Gastrocnemius medialis (tissue), 4 donors: ENCODE measurements at regions not wholly inside any gene's neighbourhood (a gene's known extent, or its start where the extent isn't known, plus 50 kb on each side); places are given as distances from the start of the nearest gene placed in this dataset.

Experiments used
- ATAC-seq, 2 donors: fragments of 150-250 bp; one replicate each; pipeline ENCODE4 v1.9.1; 2016
- DNase-seq, 2 donors: peaks; one replicate each; pipeline ENCODE4 v3.0.0-alpha.2; 2019
- H3K27ac ChIP-seq, 4 donors: fragments of 200-600 bp; sonication (generic); 1 replicate in 1 of 4; 2 replicates in 3 of 4; pipeline ENCODE4 v1.5.1; 2016 to 2018; ENCODE audit warnings: mild to moderate bottlenecking in 2 of 4, moderate library complexity in 1 of 4
- H3K27me3 ChIP-seq, 3 donors: fragments of 200-600 bp; sonication (generic) in 2 of 3; 1 replicate in 1 of 3; 2 replicates in 2 of 3; pipeline versions ENCODE4 v1.5.1 to v1.6.0; 2016 to 2019; ENCODE audit warnings: mild to moderate bottlenecking in 1 of 3, moderate library complexity in 1 of 3
- H3K36me3 ChIP-seq, 2 donors: fragments of 200-600 bp; sonication (generic) in 1 of 2; one replicate each; pipeline ENCODE4 v1.5.1; 2017 to 2018
- H3K4me1 ChIP-seq, 2 donors: fragments of 200-600 bp; sonication (generic) in 1 of 2; one replicate each; pipeline ENCODE4 v1.5.1; 2016 to 2017; ENCODE audit warnings: mild to moderate bottlenecking in 2 of 2
- H3K4me3 ChIP-seq, 4 donors: fragments of 200-600 bp; sonication (generic) in 3 of 4; 1 replicate in 1 of 4; 2 replicates in 3 of 4; pipeline ENCODE4 v1.5.1; 2016 to 2019; ENCODE audit warnings: mild to moderate bottlenecking in 2 of 4
- H3K9me3 ChIP-seq, 3 donors: fragments of 200-600 bp; sonication (generic) in 2 of 3; 1 replicate in 1 of 3; 2 replicates in 2 of 3; pipeline ENCODE4 v1.5.1; 2016 to 2019
- POLR2A ChIP-seq, 2 donors: fragments of 450-650 bp; IDR thresholded peaks; one replicate each; pipeline ENCODE4 v1.6.1; 2017; ENCODE audit warnings: antibody characterized with exemption in 2 of 2, mild to moderate bottlenecking in 2 of 2, moderate library complexity in 2 of 2
- in situ Hi-C, 4 donors: fragments of 200-750 bp; cut with MboI; loops; one replicate each; pipeline versions ENCODE4 v1.15.0 to v1.8.0; 2017; ENCODE audit warnings: low sequenced_read_pairs in 4 of 4
- intact Hi-C: fragments of 100-400 bp; cut with DNase I; formaldehyde crosslinking; loops from one replicate; pipeline ENCODE4 v1.15.1; 2023; ENCODE audit warnings: low total_unique reads
- TF ChIP-seq, protein P1 (sequence below), 5 experiments: fragments of 450-650 bp in 3 of 5; fragments of 200-600 bp in 2 of 5; sonication (generic) in 2 of 5; IDR thresholded peaks in 4 of 5; conservative IDR thresholded peaks in 1 of 5; 1 replicate in 4 of 5; 2 replicates in 1 of 5; pipeline ENCODE4 v1.5.1; 2016 to 2019; ENCODE audit warnings: antibody characterized with exemption in 5 of 5, mild to moderate bottlenecking in 3 of 5, moderate library complexity in 3 of 5

DNA sequence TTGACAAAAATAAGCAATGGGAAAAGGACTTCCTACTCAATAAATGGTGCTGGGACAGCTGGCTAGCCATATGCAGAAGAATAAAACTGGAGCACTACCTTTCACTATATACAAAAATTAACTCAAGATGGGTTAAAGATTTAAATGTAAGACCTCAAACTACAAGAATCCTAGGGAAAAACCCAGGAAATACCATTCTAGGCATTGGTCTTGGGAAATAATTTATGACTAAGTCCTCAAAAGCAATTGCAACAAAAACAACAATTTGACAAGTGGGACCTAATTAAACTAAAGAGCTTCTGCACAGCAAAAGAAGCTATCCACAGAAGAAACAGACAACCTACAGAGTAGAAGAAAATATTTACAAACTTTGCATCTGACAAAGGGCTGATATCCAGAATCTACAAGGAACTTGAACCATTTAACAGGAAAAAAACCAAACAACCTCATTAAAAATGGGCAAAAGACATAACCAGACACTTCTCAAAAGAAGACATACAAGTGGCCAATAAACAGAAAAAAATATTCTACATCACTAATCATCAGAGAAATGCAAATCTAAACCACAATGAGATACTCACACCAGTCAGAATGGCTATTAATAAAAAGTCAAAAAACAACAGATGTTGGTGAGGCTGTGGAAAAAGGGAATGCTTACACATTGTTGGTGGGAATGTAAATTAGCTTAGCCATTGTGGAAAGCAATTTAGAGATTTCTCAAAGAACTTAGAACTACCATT, 75.2 kb upstream of the CPEB4 start:
- no peak for ATAC-seq
- TF ChIP-seq, protein P1, sequence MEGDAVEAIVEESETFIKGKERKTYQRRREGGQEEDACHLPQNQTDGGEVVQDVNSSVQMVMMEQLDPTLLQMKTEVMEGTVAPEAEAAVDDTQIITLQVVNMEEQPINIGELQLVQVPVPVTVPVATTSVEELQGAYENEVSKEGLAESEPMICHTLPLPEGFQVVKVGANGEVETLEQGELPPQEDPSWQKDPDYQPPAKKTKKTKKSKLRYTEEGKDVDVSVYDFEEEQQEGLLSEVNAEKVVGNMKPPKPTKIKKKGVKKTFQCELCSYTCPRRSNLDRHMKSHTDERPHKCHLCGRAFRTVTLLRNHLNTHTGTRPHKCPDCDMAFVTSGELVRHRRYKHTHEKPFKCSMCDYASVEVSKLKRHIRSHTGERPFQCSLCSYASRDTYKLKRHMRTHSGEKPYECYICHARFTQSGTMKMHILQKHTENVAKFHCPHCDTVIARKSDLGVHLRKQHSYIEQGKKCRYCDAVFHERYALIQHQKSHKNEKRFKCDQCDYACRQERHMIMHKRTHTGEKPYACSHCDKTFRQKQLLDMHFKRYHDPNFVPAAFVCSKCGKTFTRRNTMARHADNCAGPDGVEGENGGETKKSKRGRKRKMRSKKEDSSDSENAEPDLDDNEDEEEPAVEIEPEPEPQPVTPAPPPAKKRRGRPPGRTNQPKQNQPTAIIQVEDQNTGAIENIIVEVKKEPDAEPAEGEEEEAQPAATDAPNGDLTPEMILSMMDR (IDR thresholded peaks at IDR 0.05 in 4 of 5, conservative IDR thresholded peaks at IDR 0.05 in 1 of 5), result no peak
- TF ChIP-seq POLR2A (IDR thresholded peaks at IDR 0.05), result no peak
- no peak for DNase-seq
- Histone ChIP-seq H3K9me3 (no peaks in the 10 kb centered on the region), H3K36me3 (no peaks in the 10 kb centered on the region), H3K27me3 (no peaks in the 10 kb centered on the region), H3K4me1 (no peaks in the 10 kb centered on the region), H3K4me3 (no peak overlapping the region), H3K27ac (no peak overlapping the region)
- intact Hi-C loops, result no loop called here
- in situ Hi-C loops, result no loop called here

DNA sequence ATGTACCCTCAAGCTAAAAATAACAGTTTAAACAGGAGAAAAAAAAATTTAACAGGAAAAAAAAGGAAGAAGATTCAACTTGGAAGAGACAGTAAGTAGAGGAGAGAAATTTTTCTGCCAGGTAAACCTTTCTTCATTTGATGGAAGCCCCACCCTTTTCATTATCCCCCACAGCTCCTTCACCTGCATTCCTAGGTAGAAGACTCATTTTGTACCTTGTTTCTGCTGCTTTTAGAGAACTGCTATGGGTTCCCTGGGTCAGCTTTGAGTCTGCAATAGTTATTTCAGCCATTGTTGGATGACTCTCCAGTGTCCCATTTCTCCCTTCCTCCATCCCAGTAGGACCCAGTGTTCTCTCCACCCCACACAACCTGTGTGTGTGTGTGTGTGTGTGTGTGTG, 74.1 kb upstream of the CPEB4 start:
- Histone ChIP-seq H3K36me3 (no peaks in the 10 kb centered on the region), H3K27ac (no peak overlapping the region), H3K4me3 (no peak overlapping the region), H3K4me1 (no peaks in the 10 kb centered on the region), H3K27me3 (no peaks in the 10 kb centered on the region), H3K9me3 (no peaks in the 10 kb centered on the region)
- DNase-seq, result no peak
- intact Hi-C loops (no loop called here), in situ Hi-C loops (no loop called here)
- no peak for ATAC-seq
- TF ChIP-seq POLR2A (IDR thresholded peaks at IDR 0.05), result no peak
- TF ChIP-seq, protein P1 (IDR thresholded peaks at IDR 0.05 in 4 of 5, conservative IDR thresholded peaks at IDR 0.05 in 1 of 5), result no peak

DNA sequence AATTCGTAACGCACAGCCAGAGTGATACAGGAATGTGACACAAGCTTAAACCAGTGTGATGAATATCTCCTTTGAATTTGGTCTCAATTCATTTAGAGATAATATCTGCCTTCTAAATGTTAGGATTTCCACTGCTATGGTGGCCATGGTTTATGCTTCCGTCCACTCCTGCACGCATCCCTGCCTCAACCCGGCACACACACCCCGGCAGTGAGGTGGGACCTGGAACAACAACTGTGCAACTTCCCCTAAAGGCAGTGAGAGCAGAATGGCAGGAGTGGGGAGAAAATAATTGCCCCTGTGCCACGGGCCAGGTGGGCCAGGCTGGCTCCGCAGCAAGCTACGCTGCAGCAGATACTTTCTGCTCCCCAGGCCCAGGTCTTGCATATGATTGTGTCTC, 72.6 kb upstream of the CPEB4 start:
- no peaks in the 10 kb centered on the region for H3K27me3 ChIP-seq
- H3K9me3 ChIP-seq, result no peaks in the 10 kb centered on the region
- H3K36me3 ChIP-seq, result no peaks in the 10 kb centered on the region
- TF ChIP-seq, protein P1 (IDR thresholded peaks at IDR 0.05 in 4 of 5, conservative IDR thresholded peaks at IDR 0.05 in 1 of 5), result no peak
- no peak for TF ChIP-seq POLR2A (IDR thresholded peaks at IDR 0.05)
- no peak overlapping the region for H3K4me3 ChIP-seq
- ATAC-seq (no peak), DNase-seq (no peak)
- intact Hi-C loops, result no loop called here
- no peaks in the 10 kb centered on the region for H3K4me1 ChIP-seq
- H3K27ac ChIP-seq, result no peak overlapping the region
- in situ Hi-C loops, result no loop called here

DNA sequence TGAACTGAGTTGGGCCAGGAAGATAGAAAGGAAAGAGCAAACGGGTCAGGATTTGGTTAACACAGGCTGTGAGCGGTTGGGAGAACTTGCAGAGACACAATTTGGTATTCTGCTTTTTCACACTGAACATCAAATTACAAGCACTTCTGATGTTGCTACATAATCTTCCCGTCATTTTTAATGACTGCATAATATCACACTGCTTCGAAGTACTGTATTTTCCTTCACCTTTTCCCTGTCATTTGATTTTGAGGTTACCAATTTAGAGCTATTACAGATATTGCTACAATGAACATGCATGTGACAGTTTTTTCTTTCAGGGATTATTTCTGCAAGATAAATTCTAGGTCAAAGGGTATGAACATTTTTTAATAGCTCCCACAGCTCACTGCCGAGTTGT, 71.4 kb upstream of the CPEB4 start:
- no peaks in the 10 kb centered on the region for H3K36me3 ChIP-seq
- DNase-seq (no peak), ATAC-seq (no peak)
- no peaks in the 10 kb centered on the region for H3K4me1 ChIP-seq
- TF ChIP-seq, protein P1 (IDR thresholded peaks at IDR 0.05 in 4 of 5, conservative IDR thresholded peaks at IDR 0.05 in 1 of 5), result no peak
- no peak for TF ChIP-seq POLR2A (IDR thresholded peaks at IDR 0.05)
- no peaks in the 10 kb centered on the region for H3K27me3 ChIP-seq
- no peak overlapping the region for H3K27ac ChIP-seq
- intact Hi-C loops (no loop called here), in situ Hi-C loops (no loop called here)
- no peaks in the 10 kb centered on the region for H3K9me3 ChIP-seq
- no peak overlapping the region for H3K4me3 ChIP-seq

DNA sequence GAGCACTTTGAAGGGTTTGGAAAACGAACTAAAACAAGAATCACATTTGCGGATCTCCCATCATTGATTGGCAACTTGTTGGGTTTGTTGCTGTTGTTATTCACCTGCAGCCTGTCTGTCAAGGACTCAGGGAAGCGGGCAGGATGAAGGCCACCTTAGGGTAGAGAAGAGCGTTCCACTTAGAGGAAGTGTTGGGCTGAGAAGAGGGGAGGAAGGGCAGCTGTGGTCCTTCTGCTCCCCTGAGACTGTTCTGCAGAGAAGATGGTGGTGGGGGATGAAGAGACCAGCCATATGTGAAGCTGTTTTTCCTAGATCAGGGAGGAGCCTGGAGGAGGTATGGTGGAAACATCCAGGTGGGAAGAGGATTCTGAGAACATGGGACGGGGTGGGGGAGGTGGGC, 70.6 kb upstream of the CPEB4 start:
- H3K4me3 ChIP-seq, result no peak overlapping the region
- H3K9me3 ChIP-seq, result no peaks in the 10 kb centered on the region
- no peak overlapping the region for H3K27ac ChIP-seq
- no peaks in the 10 kb centered on the region for H3K4me1 ChIP-seq
- intact Hi-C loops, result no loop called here
- H3K36me3 ChIP-seq, result no peaks in the 10 kb centered on the region
- in situ Hi-C loops, result no loop called here
- TF ChIP-seq, protein P1 (IDR thresholded peaks at IDR 0.05 in 4 of 5, conservative IDR thresholded peaks at IDR 0.05 in 1 of 5), result no peak
- TF ChIP-seq POLR2A (IDR thresholded peaks at IDR 0.05), result no peak
- no peak for ATAC-seq
- no peaks in the 10 kb centered on the region for H3K27me3 ChIP-seq
- DNase-seq, result no peak
